ENCODE measurements at regions not wholly inside any gene's neighbourhood (a gene's known extent, or its start where the extent isn't known, plus 50 kb on each side); places are given as distances from the start of the nearest gene placed in this dataset.

- CTCF ChIA-PET = no interaction called here
- no peaks in the 10 kb centered on the region for H3K9me3 Mint-ChIP-seq
- TF ChIP-seq GRHL2 (CRISPR knock-in tag; IDR thresholded peaks at IDR 0.05; ENCODE audit: insufficient replicate concordance, severe bottlenecking) = no peak
- no peak for TF ChIP-seq STAT6 (CRISPR knock-in tag; conservative IDR thresholded peaks at IDR 0.05; ENCODE audit: low read depth)
- TF ChIP-seq FOXK1 (CRISPR knock-in tag; IDR thresholded peaks at IDR 0.05) = no peak
- no peak for TF ChIP-seq E2F1 (CRISPR knock-in tag; IDR thresholded peaks at IDR 0.05)
- TF ChIP-seq CREM (CRISPR knock-in tag; IDR thresholded peaks at IDR 0.05) = no peak
- no peak for TF ChIP-seq ZNF121 (CRISPR knock-in tag; IDR thresholded peaks at IDR 0.05)
- TF ChIP-seq MAX (CRISPR knock-in tag; IDR thresholded peaks at IDR 0.05) = no peak
- TF ChIP-seq ZNF317 (CRISPR knock-in tag; IDR thresholded peaks at IDR 0.05; ENCODE audit: borderline replicate concordance, low read depth) = no peak
- TF ChIP-seq ETV6 (CRISPR knock-in tag; IDR thresholded peaks at IDR 0.05) = no peak
- no peak for TF ChIP-seq USF2 (CRISPR knock-in tag; IDR thresholded peaks at IDR 0.05)
- no peak for TF ChIP-seq CDX4 (CRISPR knock-in tag; IDR thresholded peaks at IDR 0.05; ENCODE audit: borderline replicate concordance)
- no peak for TF ChIP-seq NFATC4 (CRISPR knock-in tag; IDR thresholded peaks at IDR 0.05)
- no peak for TF ChIP-seq ARID4B (CRISPR knock-in tag; IDR thresholded peaks at IDR 0.05; ENCODE audit: borderline replicate concordance)
- no peak for TF ChIP-seq ATF6 (CRISPR knock-in tag; IDR thresholded peaks at IDR 0.05)
- ATAC-seq (no peak), DNase-seq (ENCODE audit: low spot score) (no peak)
- no peaks in the 10 kb centered on the region for H3K36me3 Mint-ChIP-seq
- no peaks in the 10 kb centered on the region for H3K27me3 Mint-ChIP-seq (ENCODE audit: low read depth)
- POLR2A ChIA-PET = no interaction called here
- H3K27ac Mint-ChIP-seq = no peak overlapping the region
- H3K4me3 Mint-ChIP-seq = no peak overlapping the region
- H3K4me1 Mint-ChIP-seq = no peaks in the 10 kb centered on the region
Measured at GRCh38 chr12:66852091-66852490, 173.2 kb upstream of the GRIP1 start.
